ENCODE measurements at regions not wholly inside any gene's neighbourhood (a gene's known extent, or its start where the extent isn't known, plus 50 kb on each side); places are given as distances from the start of the nearest gene placed in this dataset.

DNA sequence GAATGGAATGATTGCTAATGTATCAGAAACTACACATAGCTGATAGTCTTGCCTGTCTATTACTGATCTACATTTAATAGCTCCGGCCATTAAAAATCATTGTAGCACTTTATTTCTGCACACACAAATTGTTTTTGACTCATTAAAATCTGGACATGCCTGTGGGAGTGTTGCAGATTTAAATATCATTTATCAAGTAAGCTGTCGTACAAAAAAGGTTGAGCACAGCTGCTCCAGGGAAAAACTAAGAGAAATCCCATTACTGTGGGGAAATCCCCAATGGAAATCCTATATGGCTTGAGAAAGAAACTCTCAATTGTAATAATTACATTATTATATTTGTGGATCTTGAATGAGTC lies 99.6 kb upstream of the CERS6 start:
- H3K4me2 ChIP-seq (ENCODE audit: insufficient read depth, low read length) = no peak overlapping the region
- H3K79me2 ChIP-seq (ENCODE audit: control insufficient read depth, insufficient read depth, low read length) = no peaks in the 10 kb centered on the region
- POLR2A ChIA-PET = no interaction called here
- H3K27ac ChIP-seq (ENCODE audit: insufficient read depth, low read depth, low read length) = no peak overlapping the region
- no TSS peak for BruUV-seq (replicated peaks)
- H3K9me3 ChIP-seq (replicated peaks; ENCODE audit: control insufficient read depth, insufficient read depth, low read length) = no peaks in the 10 kb centered on the region
- TF ChIP-seq JUN (IDR thresholded peaks at IDR 0.05; ENCODE audit: borderline replicate concordance, insufficient read depth, insufficient read length, low read depth) = no peak
- TF ChIP-seq POLR2A (IDR thresholded peaks at IDR 0.05; ENCODE audit: low read depth, low read length) = no peak
- no peak for TF ChIP-seq GATA2 (IDR thresholded peaks at IDR 0.05; ENCODE audit: insufficient read depth, insufficient read length, low read depth, low read length)
- no peak for TF ChIP-seq MYC (IDR thresholded peaks at IDR 0.05; ENCODE audit: low read depth, low read length)
- TF ChIP-seq, protein P1, sequence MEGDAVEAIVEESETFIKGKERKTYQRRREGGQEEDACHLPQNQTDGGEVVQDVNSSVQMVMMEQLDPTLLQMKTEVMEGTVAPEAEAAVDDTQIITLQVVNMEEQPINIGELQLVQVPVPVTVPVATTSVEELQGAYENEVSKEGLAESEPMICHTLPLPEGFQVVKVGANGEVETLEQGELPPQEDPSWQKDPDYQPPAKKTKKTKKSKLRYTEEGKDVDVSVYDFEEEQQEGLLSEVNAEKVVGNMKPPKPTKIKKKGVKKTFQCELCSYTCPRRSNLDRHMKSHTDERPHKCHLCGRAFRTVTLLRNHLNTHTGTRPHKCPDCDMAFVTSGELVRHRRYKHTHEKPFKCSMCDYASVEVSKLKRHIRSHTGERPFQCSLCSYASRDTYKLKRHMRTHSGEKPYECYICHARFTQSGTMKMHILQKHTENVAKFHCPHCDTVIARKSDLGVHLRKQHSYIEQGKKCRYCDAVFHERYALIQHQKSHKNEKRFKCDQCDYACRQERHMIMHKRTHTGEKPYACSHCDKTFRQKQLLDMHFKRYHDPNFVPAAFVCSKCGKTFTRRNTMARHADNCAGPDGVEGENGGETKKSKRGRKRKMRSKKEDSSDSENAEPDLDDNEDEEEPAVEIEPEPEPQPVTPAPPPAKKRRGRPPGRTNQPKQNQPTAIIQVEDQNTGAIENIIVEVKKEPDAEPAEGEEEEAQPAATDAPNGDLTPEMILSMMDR (IDR thresholded peaks at IDR 0.05; ENCODE audit: extremely low read depth in 1 of 2, insufficient read depth in 1 of 2, low read depth in 1 of 2, low read length in 2 of 2) = no peak
- no peak for TF ChIP-seq EZH2 (IDR thresholded peaks at IDR 0.05; ENCODE audit: borderline replicate concordance, low read depth, low read length, severe bottlenecking)
- TF ChIP-seq, protein P2, sequence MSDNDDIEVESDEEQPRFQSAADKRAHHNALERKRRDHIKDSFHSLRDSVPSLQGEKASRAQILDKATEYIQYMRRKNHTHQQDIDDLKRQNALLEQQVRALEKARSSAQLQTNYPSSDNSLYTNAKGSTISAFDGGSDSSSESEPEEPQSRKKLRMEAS (IDR thresholded peaks at IDR 0.05; ENCODE audit: insufficient read depth, insufficient read length) = no peak
- TF ChIP-seq FOS (IDR thresholded peaks at IDR 0.05; ENCODE audit: borderline replicate concordance, insufficient read depth, low read length) = no peak
- TF ChIP-seq POLR2AphosphoS5 (IDR thresholded peaks at IDR 0.05; ENCODE audit: insufficient read depth, low read depth, low read length) = no peak
- CTCF ChIA-PET = interaction anchor here (1.2 to 1.9 kb wide), 2 partner anchors 9 to 418 kb away, joined by 4 to 8 read pairs; no protein-coding TSS in a partner anchor
- no peak overlapping the region for H3K9ac ChIP-seq (replicated peaks; ENCODE audit: extremely low read depth, insufficient read depth, low read length)
- H2AFZ ChIP-seq (ENCODE audit: low read depth, low read length) = no peak overlapping the region
- no peaks in the 10 kb centered on the region for H3K27me3 ChIP-seq (ENCODE audit: control insufficient read depth in 2 of 2, insufficient read depth in 2 of 2, low read length in 2 of 2)
- no peaks in the 10 kb centered on the region for H4K20me1 ChIP-seq (replicated peaks; ENCODE audit: control insufficient read depth, extremely low read depth, insufficient read depth, low read length)
- H3K36me3 ChIP-seq (ENCODE audit: control insufficient read depth in 2 of 2, extremely low read depth in 1 of 2, insufficient read depth in 2 of 2, low read length in 2 of 2) = no peaks in the 10 kb centered on the region
- dilution Hi-C loops (cut with MboI; ENCODE audit: extremely low pct_ligation_motif_present, low sequenced_read_pairs) (no loop called here), intact Hi-C loops (cut with micrococcal nuclease) (no loop called here)
- no peak for DNase-seq (ENCODE audit: low read depth, low spot score)
- no peaks in the 10 kb centered on the region for H3K4me1 ChIP-seq (ENCODE audit: control insufficient read depth, extremely low read depth, insufficient read depth, low read length)
- FAIRE-seq = no peak
- H3K4me3 ChIP-seq (replicated peaks in 1 of 3; ENCODE audit: insufficient read depth in 1 of 3, low read depth in 1 of 3, low read length in 3 of 3) = no peak overlapping the region
- H3K9me1 ChIP-seq (replicated peaks; ENCODE audit: control insufficient read depth, extremely low read depth, insufficient read depth, low read length) = no peaks in the 10 kb centered on the region

Measured in endothelial cell of umbilical vein (primary cell).